SK-N-SH (cell line): ENCODE measurements at regions not wholly inside any gene's neighbourhood (a gene's known extent, or its start where the extent isn't known, plus 50 kb on each side); places are given as distances from the start of the nearest gene placed in this dataset.

Source experiments
- CTCF ChIA-PET: fragments of 300-600, 350-600 bp; formaldehyde crosslinking; extraction: SDS; loops from one replicate; lab custom pipeline; 2021; lab: Yijun Ruan, JAX
- POLR2A ChIA-PET: fragments of 350-600 bp; sonication (Branson Sonifier 250); formaldehyde crosslinking; extraction: SDS; loops from one replicate; lab custom pipeline; 2020; ENCODE audit warnings: antibody characterized with exemption, inconsistent platforms; lab: Yijun Ruan, JAX
- DNase-seq: peaks from one replicate; pipeline ENCODE4 v3.0.0; 2012
- H2AFZ ChIP-seq: fragments of 200-600 bp; sonication (generic); 2 replicates; pipeline ENCODE4 v1.8.1; 2016; ENCODE audit warnings: antibody characterized with exemption, mild to moderate bottlenecking, low read depth
- H3F3A ChIP-seq: fragments of 200-600 bp; sonication (generic); replicated peaks from 2 replicates; pipeline ENCODE3; 2016; ENCODE audit warnings: antibody characterized with exemption, mild to moderate bottlenecking; ENCODE audit not compliant: insufficient read depth
- H3K27ac ChIP-seq, 2 experiments: fragments of 200-500 bp in 1 of 2; fragments of 200-600 bp in 1 of 2; sonication (Bioruptor generic) in 1 of 2; sonication (generic), shearing (Covaris generic) in 1 of 2; 2 replicates each; pipeline versions ENCODE4 v1.5.1 to v1.6.1; 2014 to 2016; ENCODE audit warnings: low read depth in 2 of 2, inconsistent platforms in 1 of 2, low read length in 1 of 2, mild to moderate bottlenecking in 1 of 2, mixed read lengths in 1 of 2
- H3K27me3 ChIP-seq: fragments of 200-600 bp; sonication (generic), shearing (Covaris generic); 2 replicates; pipeline ENCODE4 v1.6.1; 2016; ENCODE audit warnings: mixed run types; ENCODE audit not compliant: insufficient read depth
- H3K36me3 ChIP-seq, 2 experiments: fragments of 200-500 bp in 1 of 2; fragments of 200-600 bp in 1 of 2; sonication (Bioruptor generic) in 1 of 2; sonication (generic) in 1 of 2; replicated peaks in 1 of 2; 2 replicates each; pipeline versions ENCODE3 to v1.5.1; 2014 to 2016; ENCODE audit warnings: low read length in 1 of 2, mild to moderate bottlenecking in 1 of 2; ENCODE audit not compliant: insufficient read depth in 2 of 2, control insufficient read depth in 1 of 2
- H3K4me1 ChIP-seq, 2 experiments: fragments of 200-500 bp in 1 of 2; fragments of 200-600 bp in 1 of 2; sonication (Bioruptor generic) in 1 of 2; sonication (generic), shearing (Covaris generic) in 1 of 2; 2 replicates each; pipeline versions ENCODE4 v1.5.1 to v1.6.1; 2014 to 2016; ENCODE audit warnings: low read depth in 1 of 2, low read length in 1 of 2, mixed run types in 1 of 2; ENCODE audit not compliant: insufficient read depth in 2 of 2, control insufficient read depth in 1 of 2
- H3K4me2 ChIP-seq: fragments of 200-600 bp; sonication (generic), shearing (Covaris generic); 2 replicates; pipeline ENCODE4 v1.6.1; 2017; ENCODE audit warnings: mixed run types
- H3K4me3 ChIP-seq, 2 experiments: fragments of 200-500 bp in 1 of 2; fragments of 200-600 bp in 1 of 2; sonication (Bioruptor generic) in 1 of 2; sonication (generic), shearing (Covaris generic) in 1 of 2; 2 replicates each; pipeline versions ENCODE4 v1.5.1 to v1.8.1; 2014 to 2016; ENCODE audit warnings: low read depth in 2 of 2, inconsistent platforms in 1 of 2, low read length in 1 of 2, mild to moderate bottlenecking in 1 of 2, mixed read lengths in 1 of 2, moderate library complexity in 1 of 2
- H3K79me2 ChIP-seq: fragments of 200-600 bp; sonication (generic); 2 replicates; pipeline ENCODE4 v1.8.1; 2017; ENCODE audit warnings: mild to moderate bottlenecking; ENCODE audit not compliant: insufficient read depth
- H3K9ac ChIP-seq: fragments of 200-600 bp; sonication (generic); 2 replicates; pipeline ENCODE4 v1.6.1; 2017; ENCODE audit warnings: mixed run types
- H3K9me2 ChIP-seq: fragments of 200-600 bp; sonication (generic); 2 replicates; pipeline ENCODE4 v1.6.1; 2017; ENCODE audit warnings: mixed run types
- H3K9me3 ChIP-seq: fragments of 200-600 bp; sonication (generic); 2 replicates; pipeline ENCODE4 v1.6.1; 2017; ENCODE audit warnings: mixed run types, mild to moderate bottlenecking, moderate library complexity
- H4K20me1 ChIP-seq: fragments of 200-600 bp; sonication (generic); 2 replicates; pipeline ENCODE4 v1.6.1; 2017; ENCODE audit warnings: mild to moderate bottlenecking, mixed run types; ENCODE audit not compliant: insufficient read depth
- CTCF ChIP-seq: fragments of 200-600 bp; sonication (generic); IDR thresholded peaks from 2 replicates; pipeline ENCODE4 v1.6.1; 2017; ENCODE audit warnings: antibody characterized with exemption, mild to moderate bottlenecking, moderate library complexity
- EP300 ChIP-seq, 2 experiments: IDR thresholded peaks; 2 replicates each; pipeline versions ENCODE4 v1.4.0 to v1.6.1; 2012; ENCODE audit warnings: borderline replicate concordance in 1 of 2, low read depth in 1 of 2, low read length in 1 of 2
- FOSL2 ChIP-seq: IDR thresholded peaks from 2 replicates; pipeline ENCODE4 v1.4.0; 2012; ENCODE audit warnings: low read depth, mild to moderate bottlenecking, moderate library complexity, borderline replicate concordance
- FOXJ3 ChIP-seq: sonication (generic); formaldehyde crosslinking; IDR thresholded peaks from 2 replicates; pipeline ENCODE4 v1.5.1; 2020; ENCODE audit warnings: mild to moderate bottlenecking, missing genetic modification reagents
- FOXM1 ChIP-seq: IDR thresholded peaks from 2 replicates; pipeline ENCODE4 v1.4.0; 2012; ENCODE audit warnings: low read depth, mild to moderate bottlenecking
- GABPA ChIP-seq: IDR thresholded peaks from 2 replicates; pipeline ENCODE4 v1.4.0; 2012; ENCODE audit warnings: low read depth, mild to moderate bottlenecking
- IRF3 ChIP-seq: fragments of 150-350 bp; IDR thresholded peaks from 2 replicates; pipeline ENCODE4 v1.6.1; 2016; ENCODE audit warnings: mild to moderate bottlenecking, low read depth, low read length
- JUND ChIP-seq: IDR thresholded peaks from 2 replicates; pipeline ENCODE4 v1.4.0; 2012
- MAX ChIP-seq: IDR thresholded peaks from 2 replicates; pipeline ENCODE4 v1.4.0; 2012; ENCODE audit warnings: low read depth
- MEF2A ChIP-seq: IDR thresholded peaks from 2 replicates; pipeline ENCODE4 v1.4.0; 2012; ENCODE audit warnings: low read depth, borderline replicate concordance
- MXI1 ChIP-seq: IDR thresholded peaks from 2 replicates; pipeline ENCODE4 v1.6.1; 2012; ENCODE audit warnings: mild to moderate bottlenecking, low read depth, low read length, improper control_type of control experiment
- NFIC ChIP-seq: IDR thresholded peaks from 2 replicates; pipeline ENCODE4 v1.4.0; 2012; ENCODE audit warnings: borderline replicate concordance
- PBX3 ChIP-seq: IDR thresholded peaks from 2 replicates; pipeline ENCODE4; 2012
- POLR2AphosphoS5 ChIP-seq: IDR thresholded peaks from 2 replicates; pipeline ENCODE4 v1.6.1; 2012; ENCODE audit warnings: low read depth, low read length
- REST ChIP-seq: IDR thresholded peaks from 2 replicates; pipeline ENCODE4 v1.6.1; 2012; ENCODE audit warnings: mild to moderate bottlenecking, low read depth, low read length, moderate library complexity
- RFX5 ChIP-seq: IDR thresholded peaks from 2 replicates; pipeline ENCODE4 v1.6.1; 2012; ENCODE audit warnings: mild to moderate bottlenecking, improper control_type of control experiment, low read length
- RXRA ChIP-seq: IDR thresholded peaks from 2 replicates; pipeline ENCODE4 v1.4.0; 2012; ENCODE audit warnings: low read depth, mild to moderate bottlenecking, borderline replicate concordance
- SIN3A ChIP-seq: IDR thresholded peaks from 2 replicates; pipeline ENCODE4 v1.6.1; 2012; ENCODE audit warnings: low read depth, mild to moderate bottlenecking, low read length, moderate library complexity, borderline replicate concordance
- SMC3 ChIP-seq: IDR thresholded peaks from 2 replicates; pipeline ENCODE4 v1.6.1; 2012; ENCODE audit warnings: low read depth, low read length, improper control_type of control experiment
- TAF1 ChIP-seq: IDR thresholded peaks from 2 replicates; pipeline ENCODE4 v1.6.1; 2012; ENCODE audit warnings: low read depth, mild to moderate bottlenecking, low read length, moderate library complexity, borderline replicate concordance
- TCF12 ChIP-seq: IDR thresholded peaks from 2 replicates; pipeline ENCODE4 v1.4.0; 2012
- TEAD4 ChIP-seq: IDR thresholded peaks from 2 replicates; pipeline ENCODE4 v1.4.0; 2012; ENCODE audit warnings: mild to moderate bottlenecking, borderline replicate concordance; ENCODE audit not compliant: insufficient read depth
- WGBS: methylation state at CpG from one replicate; pipeline ENCODE4 v1.1.6; 2017; ENCODE audit warnings: low lambda C conversion rate; 5-methylcytosine and 5-hydroxymethylcytosine counted together

- POLR2A ChIA-PET = no interaction called here
- no peak overlapping the region for H3K4me3 ChIP-seq
- peaks cover 20 to 61% of the 10 kb centered on the region in 2 experiments for H3K4me1 ChIP-seq
- TF ChIP-seq IRF3 (no peak), FOXJ3 (no peak), EP300 (IDR thresholded peaks at IDR 0.05; ENCODE audit: borderline replicate concordance in 1 of 2, low read depth in 1 of 2, low read length in 1 of 2) (peak; percentile 57 to 94), TCF12 (peak; percentile 90), MAX (peak; percentile 35; the same call in 1 of the 2 replicates), MEF2A (peak; percentile 63), SIN3A (peak; percentile 77; the same call in 1 of the 2 replicates), SMC3 (no peak), TAF1 (peak; percentile 20; the same call in 1 of the 2 replicates), NFIC (peak; percentile 78), CTCF (no peak), FOSL2 (peak; percentile 99), MXI1 (no peak), JUND (peak; percentile 98), RFX5 (peak; percentile 95), TEAD4 (peak; percentile 79), RXRA (peak; percentile 86), PBX3 (peak; percentile 94), REST (peak; percentile 60), GABPA (0 out of 2 replicates have a peak, but pooled peaks have one; percentile 17), POLR2AphosphoS5 (peak; percentile 77; the same call in 1 of the 2 replicates), FOXM1 (peak; percentile 85)
Measured at GRCh38 chr11:86743223-86744118, 56.9 kb upstream of the PRSS23 start.

More at GRCh38 chr11:86743223-86744118, 56.9 kb upstream of the PRSS23 start:
- DNase-seq = no peak
- peak overlapping the region; percentile 56 for H3K4me2 ChIP-seq
- no peaks in the 10 kb centered on the region for H3K36me3 ChIP-seq
- H3K9me3 ChIP-seq = no peaks in the 10 kb centered on the region
- no peaks in the 10 kb centered on the region for H3K27me3 ChIP-seq
- peak overlapping the region; percentile 71 for H3K9ac ChIP-seq
- 22% methylated on average over 7 of the region's 7 CpGs for WGBS
- no peaks in the 10 kb centered on the region for H3K9me2 ChIP-seq
- H3K27ac ChIP-seq = peak overlapping the region; percentile 92 to 100
- peaks cover 47% of the 10 kb centered on the region for H3F3A ChIP-seq
- CTCF ChIA-PET = no interaction called here
- no peak overlapping the region for H2AFZ ChIP-seq
- no peaks in the 10 kb centered on the region for H4K20me1 ChIP-seq
- H3K79me2 ChIP-seq = peaks cover 6% of the 10 kb centered on the region; the same call in 1 of the 2 replicates
